ENCODE measurements at regions not wholly inside any gene's neighbourhood (a gene's known extent, or its start where the extent isn't known, plus 50 kb on each side); places are given as distances from the start of the nearest gene placed in this dataset.
"Not testable (repeated sequence)": the region's sequence is repeated elsewhere in the genome, so short reads cannot be mapped to it uniquely, and the experiment has no call there.

- FAIRE-seq, result no peak
- Histone ChIP-seq H3K27me3 (ENCODE audit: control insufficient read depth, insufficient read depth, low read length) (no peaks in the 10 kb centered on the region), H3K9me3 (ENCODE audit: control insufficient read depth in 2 of 3, insufficient read depth in 1 of 3, low read length in 3 of 3) (peaks cover 0 to 3% (median 0%) of the 10 kb centered on the region in 3 donors), H3K4me1 (ENCODE audit: control insufficient read depth in 2 of 3, insufficient read depth in 2 of 3, low read depth in 1 of 3, low read length in 3 of 3) (no peaks in the 10 kb centered on the region), H3K27ac (ENCODE audit: low read depth in 2 of 2, low read length in 2 of 2) (no peak overlapping the region), H3K4me3 (ENCODE audit: low read length in 3 of 3) (no peak overlapping the region), H3K36me3 (ENCODE audit: control insufficient read depth in 2 of 3, insufficient read depth in 3 of 3, low read length in 3 of 3) (no peaks in the 10 kb centered on the region), H3K9ac (ENCODE audit: low read length in 3 of 3) (no peak overlapping the region)
- intact Hi-C loops (cut with DNase I), result no loop called here
- no peak for DNase-seq
- TF ChIP-seq, protein P1, sequence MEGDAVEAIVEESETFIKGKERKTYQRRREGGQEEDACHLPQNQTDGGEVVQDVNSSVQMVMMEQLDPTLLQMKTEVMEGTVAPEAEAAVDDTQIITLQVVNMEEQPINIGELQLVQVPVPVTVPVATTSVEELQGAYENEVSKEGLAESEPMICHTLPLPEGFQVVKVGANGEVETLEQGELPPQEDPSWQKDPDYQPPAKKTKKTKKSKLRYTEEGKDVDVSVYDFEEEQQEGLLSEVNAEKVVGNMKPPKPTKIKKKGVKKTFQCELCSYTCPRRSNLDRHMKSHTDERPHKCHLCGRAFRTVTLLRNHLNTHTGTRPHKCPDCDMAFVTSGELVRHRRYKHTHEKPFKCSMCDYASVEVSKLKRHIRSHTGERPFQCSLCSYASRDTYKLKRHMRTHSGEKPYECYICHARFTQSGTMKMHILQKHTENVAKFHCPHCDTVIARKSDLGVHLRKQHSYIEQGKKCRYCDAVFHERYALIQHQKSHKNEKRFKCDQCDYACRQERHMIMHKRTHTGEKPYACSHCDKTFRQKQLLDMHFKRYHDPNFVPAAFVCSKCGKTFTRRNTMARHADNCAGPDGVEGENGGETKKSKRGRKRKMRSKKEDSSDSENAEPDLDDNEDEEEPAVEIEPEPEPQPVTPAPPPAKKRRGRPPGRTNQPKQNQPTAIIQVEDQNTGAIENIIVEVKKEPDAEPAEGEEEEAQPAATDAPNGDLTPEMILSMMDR (IDR thresholded peaks at IDR 0.05; ENCODE audit: borderline replicate concordance, extremely low read depth, insufficient read depth), result no peak
Measured at GRCh38 chr6:165766026-165766425, 103.0 kb upstream of the PDE10A start.

DNA sequence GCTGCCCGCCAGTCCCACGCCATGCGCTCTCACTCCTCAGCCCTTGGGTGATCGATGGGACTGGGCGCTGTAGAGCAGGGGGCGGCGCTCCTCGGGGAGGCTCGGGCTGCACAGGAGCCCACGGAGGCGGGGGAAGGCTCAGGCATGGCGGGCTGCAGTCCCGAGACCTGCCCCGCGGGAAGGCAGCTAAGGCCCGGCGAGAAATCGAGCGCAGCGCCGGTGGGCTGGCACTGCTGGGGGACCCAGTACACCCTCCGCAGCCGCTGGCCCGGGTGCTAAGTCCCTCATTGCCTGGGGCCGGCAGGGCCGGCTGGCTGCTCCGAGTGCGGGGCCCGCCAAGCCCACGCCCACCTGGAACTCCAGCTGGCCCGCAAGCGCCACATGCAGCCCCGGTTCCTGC lies 102.2 kb upstream of the PDE10A start:
- intact Hi-C loops (cut with DNase I); DNase-seq; H3K4me3 ChIP-seq (ENCODE audit: low read length in 3 of 3); H3K36me3 ChIP-seq (ENCODE audit: control insufficient read depth in 2 of 3, insufficient read depth in 3 of 3, low read length in 3 of 3); H3K9ac ChIP-seq (ENCODE audit: low read length in 3 of 3); H3K27ac ChIP-seq (ENCODE audit: low read depth in 2 of 2, low read length in 2 of 2); H3K4me1 ChIP-seq (ENCODE audit: control insufficient read depth in 2 of 3, insufficient read depth in 2 of 3, low read depth in 1 of 3, low read length in 3 of 3); H3K9me3 ChIP-seq (ENCODE audit: control insufficient read depth in 2 of 3, insufficient read depth in 1 of 3, low read length in 3 of 3); FAIRE-seq; H3K27me3 ChIP-seq (ENCODE audit: control insufficient read depth, insufficient read depth, low read length): not testable (repeated sequence)

- H3K4me1 ChIP-seq (ENCODE audit: control insufficient read depth in 2 of 3, insufficient read depth in 2 of 3, low read depth in 1 of 3, low read length in 3 of 3), result peaks cover 0 to 14% (median 0%) of the 10 kb centered on the region in 3 donors
- H3K27ac ChIP-seq (ENCODE audit: low read depth in 2 of 2, low read length in 2 of 2), result no peak overlapping the region
- no peak for DNase-seq
- H3K27me3 ChIP-seq (ENCODE audit: control insufficient read depth, insufficient read depth, low read length), result no peaks in the 10 kb centered on the region
- FAIRE-seq, result no peak
- intact Hi-C loops (cut with DNase I), result no loop called here
- TF ChIP-seq, protein P1 (IDR thresholded peaks at IDR 0.05; ENCODE audit: borderline replicate concordance, extremely low read depth, insufficient read depth), result no peak
- H3K36me3 ChIP-seq (ENCODE audit: control insufficient read depth in 2 of 3, insufficient read depth in 3 of 3, low read length in 3 of 3), result no peaks in the 10 kb centered on the region
- no peak overlapping the region for H3K9ac ChIP-seq (ENCODE audit: low read length in 3 of 3)
- no peak overlapping the region for H3K4me3 ChIP-seq (ENCODE audit: low read length in 3 of 3)
- H3K9me3 ChIP-seq (ENCODE audit: control insufficient read depth in 2 of 3, insufficient read depth in 1 of 3, low read length in 3 of 3), result peaks cover 0 to 3% (median 0%) of the 10 kb centered on the region in 3 donors
Measured at GRCh38 chr6:165762876-165763275, 99.8 kb upstream of the PDE10A start.

- no peak for DNase-seq
- H3K27me3 ChIP-seq (ENCODE audit: control insufficient read depth, insufficient read depth, low read length), result no peaks in the 10 kb centered on the region
- no peaks in the 10 kb centered on the region for H3K36me3 ChIP-seq (ENCODE audit: control insufficient read depth in 2 of 3, insufficient read depth in 3 of 3, low read length in 3 of 3)
- TF ChIP-seq, protein P1 (IDR thresholded peaks at IDR 0.05; ENCODE audit: borderline replicate concordance, extremely low read depth, insufficient read depth), result no peak
- H3K9ac ChIP-seq (ENCODE audit: low read length in 3 of 3), result no peak overlapping the region
- peaks cover 0 to 3% (median 0%) of the 10 kb centered on the region in 3 donors for H3K9me3 ChIP-seq (ENCODE audit: control insufficient read depth in 2 of 3, insufficient read depth in 1 of 3, low read length in 3 of 3)
- peaks cover 0 to 14% (median 0%) of the 10 kb centered on the region in 3 donors for H3K4me1 ChIP-seq (ENCODE audit: control insufficient read depth in 2 of 3, insufficient read depth in 2 of 3, low read depth in 1 of 3, low read length in 3 of 3)
- no peak overlapping the region for H3K4me3 ChIP-seq (ENCODE audit: low read length in 3 of 3)
- no peak overlapping the region for H3K27ac ChIP-seq (ENCODE audit: low read depth in 2 of 2, low read length in 2 of 2)
- intact Hi-C loops (cut with DNase I), result no loop called here
- FAIRE-seq, result no peak
Measured at GRCh38 chr6:165762125-165762524, 99.1 kb upstream of the PDE10A start.

Measured in kidney (tissue), 13 donors.